WERI-Rb-1 (cell line): ENCODE measurements at regions not wholly inside any gene's neighbourhood (a gene's known extent, or its start where the extent isn't known, plus 50 kb on each side); places are given as distances from the start of the nearest gene placed in this dataset.

Experiments used
- DNase-seq: peaks from one replicate; pipeline ENCODE4 v3.0.0-alpha.2; 2020
- H3K27ac ChIP-seq: fragments of 250-450 bp; sonication (Bioruptor Pico); 2 replicates; pipeline ENCODE4 v1.5.1; 2020; ENCODE audit warnings: mild to moderate bottlenecking, moderate library complexity
- H3K27me3 ChIP-seq: fragments of 250-450 bp; sonication (Bioruptor Pico); 2 replicates; pipeline ENCODE4 v1.5.1; 2021; ENCODE audit warnings: mild to moderate bottlenecking, low read depth, moderate library complexity; ENCODE audit not compliant: insufficient read depth, severe bottlenecking
- H3K36me3 ChIP-seq: fragments of 250-450 bp; sonication (Bioruptor Pico); 2 replicates; pipeline ENCODE4 v1.5.1; 2020; ENCODE audit warnings: mild to moderate bottlenecking, moderate library complexity
- H3K4me3 ChIP-seq: 2 replicates; pipeline ENCODE4 v1.5.1; 2011; ENCODE audit warnings: low read depth, mild to moderate bottlenecking, control low read depth, low read length
- H3K9me3 ChIP-seq: fragments of 250-450 bp; sonication (Bioruptor Pico); 2 replicates; pipeline ENCODE4 v1.5.1; 2021; ENCODE audit warnings: mild to moderate bottlenecking, moderate library complexity; ENCODE audit not compliant: severe bottlenecking
- CTCF ChIP-seq: IDR thresholded peaks from 2 replicates; pipeline ENCODE4 v1.5.1; 2011; ENCODE audit warnings: low read depth, mild to moderate bottlenecking, control low read depth, inconsistent platforms, low read length

GRCh38 chr16:6427621-6428020 lies 905.0 kb upstream of the RBFOX1 start:
- DNase-seq, result no peak
- no peaks in the 10 kb centered on the region for H3K36me3 ChIP-seq

GRCh38 chr16:6407596-6407995 lies 925.0 kb upstream of the RBFOX1 start:
- Histone ChIP-seq H3K9me3 (no peaks in the 10 kb centered on the region), H3K36me3 (no peaks in the 10 kb centered on the region), H3K4me3 (no peak overlapping the region), H3K27me3 (no peaks in the 10 kb centered on the region), H3K27ac (no peak overlapping the region)
- DNase-seq, result no peak
- TF ChIP-seq CTCF, result no peak

More at GRCh38 chr16:6427621-6428020, 905.0 kb upstream of the RBFOX1 start:
- H3K9me3 ChIP-seq, result no peaks in the 10 kb centered on the region
- H3K27me3 ChIP-seq, result no peaks in the 10 kb centered on the region
- no peak for TF ChIP-seq CTCF
- H3K27ac ChIP-seq, result no peak overlapping the region
- H3K4me3 ChIP-seq, result no peak overlapping the region

- no peak for DNase-seq
- H3K27me3 ChIP-seq, result no peaks in the 10 kb centered on the region
- H3K36me3 ChIP-seq, result no peaks in the 10 kb centered on the region
- H3K4me3 ChIP-seq, result no peak overlapping the region
- H3K27ac ChIP-seq, result no peak overlapping the region
- TF ChIP-seq CTCF, result no peak
- H3K9me3 ChIP-seq, result no peaks in the 10 kb centered on the region
Measured at GRCh38 chr16:6406028-6406427, 926.6 kb upstream of the RBFOX1 start.

GRCh38 chr16:6382924-6383459 lies 949.7 kb upstream of the RBFOX1 start:
- Histone ChIP-seq H3K9me3 (no peaks in the 10 kb centered on the region), H3K27me3 (no peaks in the 10 kb centered on the region), H3K27ac (no peak overlapping the region), H3K4me3 (no peak overlapping the region), H3K36me3 (no peaks in the 10 kb centered on the region)
- TF ChIP-seq CTCF, result no peak
- no peak for DNase-seq

- H3K4me3 ChIP-seq, result no peak overlapping the region
- no peaks in the 10 kb centered on the region for H3K9me3 ChIP-seq
- no peak overlapping the region for H3K27ac ChIP-seq
- no peak for DNase-seq
- TF ChIP-seq CTCF, result no peak
- no peaks in the 10 kb centered on the region for H3K27me3 ChIP-seq
- no peaks in the 10 kb centered on the region for H3K36me3 ChIP-seq
Measured at GRCh38 chr16:6381896-6382295, 950.7 kb upstream of the RBFOX1 start.

GRCh38 chr16:6377956-6378355 lies 954.7 kb upstream of the RBFOX1 start:
- Histone ChIP-seq H3K9me3 (no peaks in the 10 kb centered on the region), H3K27ac (no peak overlapping the region), H3K36me3 (no peaks in the 10 kb centered on the region), H3K27me3 (no peaks in the 10 kb centered on the region), H3K4me3 (no peak overlapping the region)
- TF ChIP-seq CTCF, result no peak
- peak; percentile 14 for DNase-seq
